ENCODE measurements at regions not wholly inside any gene's neighbourhood (a gene's known extent, or its start where the extent isn't known, plus 50 kb on each side); places are given as distances from the start of the nearest gene placed in this dataset.
A peak's percentile ranks its signal among the peaks of the same experiment; 100 is the strongest.
"Not testable (repeated sequence)": the region's sequence is repeated elsewhere in the genome, so short reads cannot be mapped to it uniquely, and the experiment has no call there.

DNA sequence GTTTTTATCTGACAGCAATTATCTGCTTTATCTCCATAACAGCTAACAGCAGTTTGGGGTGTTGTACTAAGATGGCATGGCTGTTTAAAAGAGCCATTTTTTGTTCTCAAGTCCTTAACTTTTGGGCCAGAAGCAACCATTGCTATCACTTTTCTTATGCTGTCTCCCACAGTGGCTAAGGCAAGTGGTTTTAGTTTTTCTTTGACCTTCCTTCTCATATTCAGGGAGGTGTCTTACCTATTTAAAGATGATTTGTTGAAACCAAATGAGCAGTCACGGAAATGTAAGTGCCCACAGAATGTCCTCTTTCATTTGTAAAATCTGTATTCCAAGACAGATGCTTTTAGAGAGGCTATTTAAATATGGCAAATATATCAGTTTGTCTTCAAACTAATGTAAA, 96.8 kb upstream of the USP15 start:
- Mint-ChIP-seq H3K4me1 (ENCODE audit: low read depth) (peaks cover 7% of the 10 kb centered on the region), H3K27ac (no peak overlapping the region), H3K27me3 (no peaks in the 10 kb centered on the region), H3K9me3 (no peaks in the 10 kb centered on the region), H3K36me3 (ENCODE audit: low read depth) (no peaks in the 10 kb centered on the region), H3K4me3 (no peak overlapping the region)
- intact Hi-C loops (cut with micrococcal nuclease): no loop called here

DNA sequence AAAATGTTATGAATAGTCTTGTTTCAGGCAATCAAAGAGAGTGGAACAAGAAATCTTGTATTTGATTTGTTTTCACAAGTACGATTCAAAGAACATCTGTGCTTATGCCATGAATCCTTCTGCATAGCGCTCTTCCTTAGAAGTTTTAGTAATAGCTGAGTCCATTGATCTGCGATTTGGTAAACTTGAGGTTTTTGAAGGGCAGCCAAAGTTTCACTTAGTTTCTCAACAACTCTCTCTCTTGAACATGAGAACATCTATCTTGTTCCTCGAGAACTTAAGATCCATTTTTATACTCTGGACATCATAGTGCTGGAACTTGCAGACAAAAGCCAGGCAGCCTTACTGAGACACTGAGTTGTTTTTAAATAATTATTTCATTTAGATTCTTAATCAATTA, 96.2 kb upstream of the USP15 start:
- no peaks in the 10 kb centered on the region for H3K27me3 Mint-ChIP-seq
- no peak overlapping the region for H3K4me3 Mint-ChIP-seq
- H3K9me3 Mint-ChIP-seq: no peaks in the 10 kb centered on the region
- no peak overlapping the region for H3K27ac Mint-ChIP-seq
- intact Hi-C loops (cut with micrococcal nuclease): no loop called here
- H3K4me1 Mint-ChIP-seq (ENCODE audit: low read depth): peaks cover under 1% of the 10 kb centered on the region
- no peaks in the 10 kb centered on the region for H3K36me3 Mint-ChIP-seq (ENCODE audit: low read depth)

DNA sequence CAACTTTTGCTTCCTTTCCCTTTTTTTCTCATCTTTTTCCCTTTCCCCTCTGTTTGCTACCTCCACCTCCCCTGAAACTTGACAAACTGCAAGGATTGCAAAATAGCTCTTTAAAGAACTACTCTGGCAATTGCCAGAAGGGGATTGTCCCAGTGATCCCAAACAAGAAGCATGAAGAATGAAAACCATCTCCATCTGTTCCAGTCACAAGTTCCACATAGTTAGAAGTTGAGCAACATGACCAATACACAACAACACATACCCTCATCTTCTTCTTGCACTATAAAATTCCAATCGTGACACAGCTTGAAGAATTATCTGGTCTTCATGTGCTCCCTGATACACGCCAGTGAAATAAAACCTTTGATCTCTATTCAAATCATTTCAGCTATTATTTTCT, 93.7 kb upstream of the USP15 start:
- H3K27me3 Mint-ChIP-seq: no peaks in the 10 kb centered on the region
- H3K4me1 Mint-ChIP-seq (ENCODE audit: low read depth): no peaks in the 10 kb centered on the region
- no peaks in the 10 kb centered on the region for H3K9me3 Mint-ChIP-seq
- intact Hi-C loops (cut with micrococcal nuclease): no loop called here
- H3K4me3 Mint-ChIP-seq: no peak overlapping the region
- H3K36me3 Mint-ChIP-seq (ENCODE audit: low read depth): no peaks in the 10 kb centered on the region
- H3K27ac Mint-ChIP-seq: no peak overlapping the region

DNA sequence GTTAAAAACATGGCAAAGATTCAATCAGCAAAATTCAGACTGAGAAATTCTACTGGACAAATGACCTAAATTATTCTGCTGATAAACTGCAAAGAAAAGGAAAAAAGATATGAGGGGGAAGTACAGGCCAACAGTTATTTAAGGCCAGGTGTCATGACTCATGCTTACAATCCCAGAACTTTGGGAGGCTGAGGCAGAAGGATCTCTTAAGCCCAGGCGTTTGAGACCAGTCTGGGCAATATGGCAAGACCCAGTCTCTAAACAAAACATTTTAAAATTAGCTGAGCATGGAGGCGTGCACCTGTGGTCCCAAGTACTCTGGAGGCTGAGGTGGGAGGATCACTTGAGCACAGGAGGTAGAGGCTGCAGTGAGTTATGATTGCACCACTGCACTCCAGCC, 91.8 kb upstream of the USP15 start:
- Mint-ChIP-seq H3K4me3 (no peak overlapping the region), H3K4me1 (ENCODE audit: low read depth) (no peaks in the 10 kb centered on the region), H3K27me3 (no peaks in the 10 kb centered on the region), H3K27ac (no peak overlapping the region), H3K36me3 (ENCODE audit: low read depth) (no peaks in the 10 kb centered on the region), H3K9me3 (no peaks in the 10 kb centered on the region)
- intact Hi-C loops (cut with micrococcal nuclease): no loop called here

DNA sequence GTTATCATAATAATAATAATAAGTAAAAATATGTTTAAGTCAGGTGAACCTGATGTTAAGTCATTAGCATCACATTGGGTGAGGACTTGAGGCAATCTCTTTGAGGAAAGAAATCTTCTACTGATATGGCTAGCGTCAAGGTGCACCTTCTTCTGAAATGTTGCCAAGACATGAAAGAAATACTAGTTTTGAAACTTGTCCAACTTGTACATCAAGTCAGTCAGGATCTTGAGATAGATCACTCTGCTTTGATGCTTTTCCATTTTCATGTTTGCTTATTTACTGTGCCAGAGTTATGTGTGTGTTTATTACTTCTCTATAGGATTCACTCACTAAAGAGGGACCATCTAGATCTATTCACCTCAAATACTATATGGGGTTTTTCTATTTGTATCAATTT, 90.0 kb upstream of the USP15 start:
- Mint-ChIP-seq H3K36me3 (ENCODE audit: low read depth) (no peaks in the 10 kb centered on the region), H3K9me3 (no peaks in the 10 kb centered on the region), H3K4me1 (ENCODE audit: low read depth) (no peaks in the 10 kb centered on the region), H3K27me3 (no peaks in the 10 kb centered on the region), H3K4me3 (no peak overlapping the region), H3K27ac (no peak overlapping the region)
- intact Hi-C loops (cut with micrococcal nuclease): no loop called here

DNA sequence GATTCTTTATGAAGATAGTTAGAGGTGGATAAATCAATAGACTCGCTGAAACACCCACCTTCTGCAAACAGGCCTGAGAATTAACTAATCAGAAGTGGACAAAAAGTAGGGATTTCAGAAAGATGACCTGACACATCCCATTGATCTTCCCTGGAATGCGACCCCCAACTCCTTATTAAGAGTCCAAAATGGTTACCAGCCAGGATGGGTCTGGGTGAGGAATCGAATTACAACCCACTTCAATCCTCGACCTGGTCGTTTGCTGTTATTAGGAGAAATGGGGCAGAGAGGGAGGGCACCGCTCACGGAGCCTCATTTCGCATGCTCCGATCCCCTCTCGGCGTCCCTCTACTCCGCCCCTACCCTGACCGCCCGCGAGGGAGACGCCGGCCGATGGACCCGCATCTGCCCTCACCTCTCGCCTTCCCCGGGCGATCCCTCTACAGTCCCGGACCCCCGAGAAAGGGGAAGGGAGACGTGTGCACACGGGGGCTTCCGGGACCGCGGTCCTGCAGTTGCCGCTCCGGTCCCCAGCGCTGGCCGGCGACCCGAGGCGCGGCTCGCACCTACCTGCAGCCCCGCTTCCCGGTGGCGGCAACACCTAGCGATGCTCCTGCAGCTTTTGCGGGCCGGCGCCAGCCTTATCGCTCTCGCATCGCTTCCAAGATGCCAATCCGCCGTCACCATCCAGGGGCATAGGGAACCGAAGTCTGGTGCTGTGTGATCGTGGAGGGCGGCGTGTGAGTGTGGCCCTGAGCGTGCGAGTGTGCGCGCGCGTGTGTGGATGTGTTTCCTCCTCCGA, 69.3 kb upstream of the USP15 start:
- intact Hi-C loops (cut with micrococcal nuclease): loop anchor here (5.0 kb wide), 1 partner anchor 189 kb away; no protein-coding TSS in a partner anchor
- H3K4me1 Mint-ChIP-seq (ENCODE audit: low read depth): peaks cover 24% of the 10 kb centered on the region
- H3K4me3 Mint-ChIP-seq: peak overlapping the region; percentile 81
- peaks cover 31% of the 10 kb centered on the region for H3K27me3 Mint-ChIP-seq
- no peaks in the 10 kb centered on the region for H3K9me3 Mint-ChIP-seq
- no peaks in the 10 kb centered on the region for H3K36me3 Mint-ChIP-seq (ENCODE audit: low read depth)
- H3K27ac Mint-ChIP-seq: no peak overlapping the region

DNA sequence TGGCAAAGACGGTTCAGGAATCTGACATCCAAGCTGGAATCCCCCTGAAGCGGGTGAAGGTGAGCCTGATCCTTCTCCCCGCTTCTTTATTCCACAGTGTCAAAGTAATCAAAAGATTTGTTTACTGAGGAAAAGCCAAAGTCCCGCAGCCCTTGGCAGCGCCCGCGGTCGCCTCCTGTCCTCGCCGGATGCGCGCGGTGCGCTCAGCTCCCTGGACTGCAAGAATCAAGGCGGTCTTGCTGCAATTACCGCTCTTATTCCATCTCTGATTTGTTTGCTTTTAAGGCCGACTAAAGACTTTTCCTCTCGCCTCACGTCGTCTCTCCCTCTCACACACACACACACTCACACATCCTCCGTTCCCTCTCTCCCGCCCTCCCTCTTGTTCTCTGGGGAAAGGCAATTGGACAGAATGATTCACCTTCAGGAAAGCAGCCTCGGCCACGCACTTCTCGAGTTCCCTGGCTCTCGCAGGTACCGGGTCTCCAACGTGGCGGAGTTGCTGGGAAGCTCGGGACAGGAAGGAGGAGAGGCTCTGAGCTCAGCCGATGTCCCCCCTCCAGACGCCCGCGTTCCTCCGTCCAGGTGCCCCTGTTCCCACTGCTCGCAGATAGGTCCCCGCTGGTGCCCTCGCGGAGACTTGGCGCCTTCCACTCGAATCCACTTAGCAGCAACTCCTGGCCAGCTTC, 68.6 kb upstream of the USP15 start:
- Mint-ChIP-seq H3K4me3 (peak overlapping the region; percentile 81), H3K4me1 (ENCODE audit: low read depth) (peaks cover 30% of the 10 kb centered on the region), H3K27me3 (peaks cover 31% of the 10 kb centered on the region), H3K27ac (peak overlapping the region; percentile 51), H3K36me3 (ENCODE audit: low read depth) (no peaks in the 10 kb centered on the region), H3K9me3 (no peaks in the 10 kb centered on the region)
- intact Hi-C loops (cut with micrococcal nuclease): loop anchor here (1.0 to 5.0 kb wide), 2 partner anchors 68 to 189 kb away; no protein-coding TSS in a partner anchor

DNA sequence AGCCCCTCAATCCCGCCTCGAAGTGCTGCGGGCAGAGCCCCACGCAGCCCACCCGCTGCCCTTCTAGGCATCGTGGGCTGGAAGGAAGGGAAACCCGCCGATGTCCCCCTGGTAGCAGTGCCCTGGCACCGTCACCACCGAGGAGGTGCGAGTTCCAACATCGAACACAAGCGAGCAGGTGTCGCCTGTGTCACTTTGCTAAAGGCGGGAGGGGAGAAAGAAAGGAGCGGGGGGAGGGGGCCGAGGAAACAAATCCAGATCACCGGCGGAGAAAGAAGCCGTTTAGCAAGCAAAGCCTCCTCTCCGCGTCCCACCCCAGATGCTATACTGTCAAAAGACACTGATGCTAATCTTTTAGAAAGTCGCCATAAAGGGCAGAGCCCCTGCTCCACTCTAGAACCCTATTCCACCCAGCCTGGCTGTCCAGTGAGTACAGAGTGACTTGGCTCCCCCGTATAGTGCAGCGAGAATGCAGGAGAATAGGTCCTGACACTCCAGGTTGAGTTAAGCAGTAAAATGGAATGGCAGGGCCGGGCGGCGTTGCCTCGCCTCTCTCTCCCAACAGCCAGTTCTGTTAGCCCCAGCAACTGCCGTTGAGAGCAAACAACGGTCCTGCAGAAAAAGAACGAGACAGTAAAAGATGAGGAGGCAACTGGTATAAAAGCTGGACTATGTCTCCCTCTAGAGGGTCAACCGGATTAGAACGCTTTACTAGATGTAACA, 67.9 kb upstream of the USP15 start:
- Mint-ChIP-seq H3K27me3 (peaks cover 31% of the 10 kb centered on the region), H3K9me3 (no peaks in the 10 kb centered on the region), H3K4me1 (ENCODE audit: low read depth) (peaks cover 30% of the 10 kb centered on the region), H3K36me3 (ENCODE audit: low read depth) (no peaks in the 10 kb centered on the region), H3K27ac (peak overlapping the region; percentile 51), H3K4me3 (peak overlapping the region; percentile 81)
- intact Hi-C loops (cut with micrococcal nuclease): loop anchor here (1.0 to 5.0 kb wide), 2 partner anchors 69 to 190 kb away; no protein-coding TSS in a partner anchor

DNA sequence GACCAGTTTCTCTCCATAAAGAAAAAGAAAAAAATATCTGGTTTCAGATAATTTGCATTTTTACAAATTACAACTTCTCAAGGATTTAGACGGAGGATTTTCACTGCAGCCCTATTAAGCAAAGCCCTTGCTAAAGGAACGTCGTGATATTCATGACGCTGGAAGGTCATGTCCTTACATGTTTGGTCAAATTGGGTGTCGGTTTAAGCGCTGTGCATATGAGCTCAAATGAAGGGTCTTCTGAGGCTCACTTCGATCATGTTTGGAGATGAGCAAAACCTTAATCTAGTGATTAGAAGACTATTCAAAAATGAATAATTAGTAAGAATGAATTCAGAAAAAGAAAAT, 67.3 kb upstream of the USP15 start:
- intact Hi-C loops (cut with micrococcal nuclease): loop anchor here (1.0 to 5.0 kb wide), 2 partner anchors 70 to 191 kb away; no protein-coding TSS in a partner anchor
- Mint-ChIP-seq H3K27ac (peak overlapping the region; percentile 51), H3K9me3 (no peaks in the 10 kb centered on the region), H3K4me1 (ENCODE audit: low read depth) (peaks cover 30% of the 10 kb centered on the region), H3K27me3 (peaks cover 31% of the 10 kb centered on the region), H3K36me3 (ENCODE audit: low read depth) (no peaks in the 10 kb centered on the region), H3K4me3 (no peak overlapping the region)

DNA sequence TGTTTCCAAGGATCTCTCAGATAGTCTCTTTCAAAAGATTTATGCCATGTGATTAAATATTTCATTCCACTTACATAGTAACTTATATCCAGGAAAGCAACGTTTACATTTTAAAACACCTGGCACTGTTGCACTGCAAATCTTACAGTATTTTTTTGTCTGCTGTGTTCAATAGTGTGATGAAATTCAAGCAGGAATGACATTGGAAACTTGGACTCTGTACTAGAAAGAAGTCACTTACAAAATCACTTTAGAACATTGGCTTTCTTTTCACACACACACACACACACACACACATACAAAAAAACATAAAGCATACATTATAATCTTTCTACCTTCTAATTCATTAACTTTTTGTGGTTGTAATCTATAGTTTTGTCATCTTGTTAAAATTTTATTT, 66.2 kb upstream of the USP15 start:
- peaks cover 30% of the 10 kb centered on the region for H3K4me1 Mint-ChIP-seq (ENCODE audit: low read depth)
- no peak overlapping the region for H3K27ac Mint-ChIP-seq
- intact Hi-C loops (cut with micrococcal nuclease): loop anchor here (5.0 kb wide), 1 partner anchor 192 kb away; no protein-coding TSS in a partner anchor

DNA sequence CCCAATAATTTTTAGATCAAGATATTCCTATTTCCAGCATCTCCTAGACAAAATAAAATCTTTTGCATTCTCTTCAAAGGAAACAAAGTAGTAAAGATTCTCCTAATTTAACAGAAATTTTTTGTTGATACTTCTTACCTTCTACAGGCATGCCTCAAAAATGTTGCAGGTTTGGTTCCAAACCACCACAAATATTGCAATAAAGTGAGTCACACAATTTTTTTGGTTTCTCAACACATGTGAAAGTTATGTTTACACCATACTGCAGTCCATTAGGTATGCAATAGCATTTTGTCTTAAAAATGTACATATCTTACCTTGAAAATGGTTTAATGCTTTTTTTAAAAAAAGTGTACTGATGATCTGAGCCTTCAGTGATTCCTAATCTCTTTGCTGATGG, 65.6 kb upstream of the USP15 start:
- intact Hi-C loops (cut with micrococcal nuclease): loop anchor here (5.0 kb wide), 1 partner anchor 192 kb away; no protein-coding TSS in a partner anchor
- Mint-ChIP-seq H3K4me1 (ENCODE audit: low read depth) (peaks cover 30% of the 10 kb centered on the region), H3K27ac (no peak overlapping the region), H3K27me3 (peaks cover 29% of the 10 kb centered on the region), H3K36me3 (ENCODE audit: low read depth) (no peaks in the 10 kb centered on the region), H3K9me3 (no peaks in the 10 kb centered on the region), H3K4me3 (no peak overlapping the region)

More for the DNA sequence above, 66.2 kb upstream of the USP15 start:
- Mint-ChIP-seq H3K4me3 (no peak overlapping the region), H3K9me3 (no peaks in the 10 kb centered on the region), H3K27me3 (peaks cover 31% of the 10 kb centered on the region), H3K36me3 (ENCODE audit: low read depth) (no peaks in the 10 kb centered on the region)

DNA sequence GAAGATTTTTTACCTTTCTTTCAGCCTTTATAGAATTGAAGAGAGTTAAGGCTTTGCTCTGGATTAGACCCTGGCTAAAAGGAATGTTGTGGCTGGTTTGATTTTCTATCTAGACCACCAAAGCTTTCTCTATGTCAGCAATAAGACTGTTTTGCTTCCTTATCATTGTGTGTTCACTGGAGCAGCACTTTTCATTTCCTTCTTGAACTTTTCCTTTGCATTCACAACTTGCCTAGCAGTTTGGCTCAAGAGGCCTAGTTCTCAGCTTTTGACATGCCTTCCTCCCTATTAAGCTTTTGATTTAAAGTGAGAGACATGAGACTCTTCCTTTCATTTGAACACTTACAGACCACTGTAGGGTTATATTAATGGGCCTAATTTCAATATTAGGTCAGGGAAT, 64.1 kb upstream of the USP15 start:
- Mint-ChIP-seq H3K27ac (peak overlapping the region; percentile 92), H3K4me3 (no peak overlapping the region), H3K9me3 (peaks cover 8% of the 10 kb centered on the region), H3K36me3 (ENCODE audit: low read depth) (no peaks in the 10 kb centered on the region), H3K4me1 (ENCODE audit: low read depth) (peaks cover 24% of the 10 kb centered on the region), H3K27me3 (peaks cover 15% of the 10 kb centered on the region)
- intact Hi-C loops (cut with micrococcal nuclease): no loop called here

DNA sequence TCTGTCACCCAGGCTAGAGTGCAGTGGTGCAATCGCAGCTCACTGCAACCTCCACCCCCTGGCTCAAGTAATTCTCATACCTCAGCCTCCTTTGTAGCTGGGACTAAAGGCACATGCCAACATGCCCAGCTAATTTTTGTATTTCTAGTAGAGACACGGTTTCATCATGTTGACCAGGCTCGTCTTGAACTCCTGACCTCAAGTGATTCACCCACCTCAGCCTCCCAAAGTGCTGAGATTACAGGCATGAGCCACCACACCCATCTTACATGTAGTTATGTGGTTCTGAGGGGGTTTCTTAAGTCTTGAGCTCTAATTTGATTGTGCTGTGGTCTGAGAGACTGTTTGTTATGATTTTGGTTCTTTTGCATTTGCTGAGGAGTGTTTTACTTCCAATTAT, 57.3 kb upstream of the USP15 start:
- intact Hi-C loops (cut with micrococcal nuclease); H3K4me1 Mint-ChIP-seq (ENCODE audit: low read depth); H3K27ac Mint-ChIP-seq; H3K4me3 Mint-ChIP-seq; H3K27me3 Mint-ChIP-seq; H3K36me3 Mint-ChIP-seq (ENCODE audit: low read depth): not testable (repeated sequence)
- H3K9me3 Mint-ChIP-seq: peaks cover 31% of the 10 kb centered on the region

DNA sequence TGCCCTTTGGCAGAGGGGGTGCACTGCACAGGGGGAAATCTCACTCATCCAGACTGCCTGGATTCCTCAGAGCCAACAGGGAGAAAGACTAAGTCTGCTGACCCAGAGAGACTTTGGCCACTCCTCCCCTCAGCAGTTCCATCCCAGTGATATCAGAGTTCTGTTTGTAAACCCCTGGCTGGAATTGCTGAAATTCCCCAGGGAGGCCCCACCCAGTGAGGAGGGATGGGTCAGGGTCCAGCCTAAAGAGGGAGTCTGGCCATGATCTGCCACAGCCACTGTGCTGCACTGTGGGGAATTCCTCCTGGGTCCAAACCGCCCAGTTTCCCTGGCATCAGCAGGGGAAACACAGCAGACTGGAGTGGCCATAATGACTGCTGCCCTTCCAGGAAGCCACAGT, 54.9 kb upstream of the USP15 start:
- Mint-ChIP-seq H3K27ac (no peak overlapping the region), H3K9me3 (peaks cover 34% of the 10 kb centered on the region), H3K27me3 (no peaks in the 10 kb centered on the region), H3K36me3 (ENCODE audit: low read depth) (no peaks in the 10 kb centered on the region), H3K4me3 (no peak overlapping the region), H3K4me1 (ENCODE audit: low read depth) (peaks cover 7% of the 10 kb centered on the region)
- intact Hi-C loops (cut with micrococcal nuclease): no loop called here
